Neuron (in vitro differentiated cells): ENCODE measurements at regions not wholly inside any gene's neighbourhood (a gene's known extent, or its start where the extent isn't known, plus 50 kb on each side); places are given as distances from the start of the nearest gene placed in this dataset.

Source experiments
- H2AFZ ChIP-seq: one replicate; pipeline ENCODE4 v1.6.1; 2013; ENCODE audit warnings: low read depth, mild to moderate bottlenecking, inconsistent platforms, low read length, moderate library complexity
- H3K27me3 ChIP-seq: one replicate; pipeline ENCODE4 v1.6.1; 2013; ENCODE audit warnings: low read length; ENCODE audit not compliant: insufficient read depth
- H3K36me3 ChIP-seq: one replicate; pipeline ENCODE4 v1.6.1; 2013; ENCODE audit warnings: low read length; ENCODE audit not compliant: insufficient read depth
- H3K4me1 ChIP-seq: one replicate; pipeline ENCODE4 v1.6.1; 2013; ENCODE audit warnings: low read length; ENCODE audit not compliant: insufficient read depth
- H3K4me3 ChIP-seq: 2 replicates; pipeline ENCODE4 v1.5.1; 2013; ENCODE audit warnings: mild to moderate bottlenecking, low read length, moderate library complexity
- H3K9me3 ChIP-seq: one replicate; pipeline ENCODE4 v1.6.1; 2013; ENCODE audit warnings: low read length

DNA sequence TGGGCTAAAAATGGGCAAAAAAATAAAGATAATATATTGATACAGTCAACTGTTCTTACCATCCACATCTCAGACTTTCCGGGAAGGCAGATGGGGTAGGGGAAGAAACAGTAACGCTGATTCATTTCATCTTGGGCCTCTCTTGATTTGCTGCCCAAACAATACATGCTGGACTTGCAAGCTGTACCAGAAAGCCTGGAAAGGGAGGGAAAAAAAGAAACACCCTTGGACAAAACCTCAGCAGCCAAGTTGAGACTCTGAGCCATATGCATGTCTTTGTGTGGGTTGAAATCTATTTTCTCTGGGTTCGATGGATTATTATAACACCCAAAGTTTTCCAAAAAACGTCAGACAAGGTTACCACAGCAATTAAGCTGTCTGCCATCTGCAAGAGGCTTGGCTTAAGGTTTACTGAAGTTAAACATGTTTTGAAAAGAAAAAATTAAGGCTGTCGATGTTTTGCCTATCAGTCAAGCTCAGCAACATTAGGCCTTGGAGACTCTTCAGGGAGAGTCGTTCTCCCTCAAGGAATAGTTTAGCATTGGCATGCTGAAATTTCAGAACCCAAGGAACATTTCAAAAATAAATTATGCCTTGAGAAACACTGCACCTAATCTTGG lies 71.2 kb downstream of the PSMG1 start:
- Histone ChIP-seq H3K36me3 (no peaks in the 10 kb centered on the region), H3K4me1 (no peaks in the 10 kb centered on the region), H3K27me3 (no peaks in the 10 kb centered on the region), H3K9me3 (no peaks in the 10 kb centered on the region), H3K4me3 (no peak overlapping the region), H2AFZ (no peak overlapping the region)

DNA sequence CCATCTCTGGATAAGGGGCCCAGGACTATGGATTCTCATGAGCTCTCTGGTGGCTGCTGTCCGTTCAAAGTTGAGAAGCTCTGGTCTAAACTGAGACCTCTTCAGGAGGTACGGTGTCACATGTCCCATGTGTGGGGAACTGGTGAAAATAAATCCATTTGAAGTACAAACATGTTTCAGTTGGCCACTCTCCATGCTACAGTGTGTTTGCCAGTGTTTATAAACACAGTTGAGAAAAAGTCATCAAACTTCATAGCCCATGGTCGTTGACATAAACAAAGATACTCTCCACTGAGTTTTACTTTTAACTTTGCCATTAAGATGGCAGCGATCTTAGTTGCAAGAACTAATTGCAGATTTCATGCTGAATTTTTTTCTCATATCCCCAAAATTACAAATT lies 72.8 kb downstream of the PSMG1 start:
- H2AFZ ChIP-seq: no peak overlapping the region
- no peak overlapping the region for H3K4me3 ChIP-seq
- no peaks in the 10 kb centered on the region for H3K36me3 ChIP-seq
- H3K27me3 ChIP-seq: no peaks in the 10 kb centered on the region
- no peaks in the 10 kb centered on the region for H3K4me1 ChIP-seq
- no peaks in the 10 kb centered on the region for H3K9me3 ChIP-seq

DNA sequence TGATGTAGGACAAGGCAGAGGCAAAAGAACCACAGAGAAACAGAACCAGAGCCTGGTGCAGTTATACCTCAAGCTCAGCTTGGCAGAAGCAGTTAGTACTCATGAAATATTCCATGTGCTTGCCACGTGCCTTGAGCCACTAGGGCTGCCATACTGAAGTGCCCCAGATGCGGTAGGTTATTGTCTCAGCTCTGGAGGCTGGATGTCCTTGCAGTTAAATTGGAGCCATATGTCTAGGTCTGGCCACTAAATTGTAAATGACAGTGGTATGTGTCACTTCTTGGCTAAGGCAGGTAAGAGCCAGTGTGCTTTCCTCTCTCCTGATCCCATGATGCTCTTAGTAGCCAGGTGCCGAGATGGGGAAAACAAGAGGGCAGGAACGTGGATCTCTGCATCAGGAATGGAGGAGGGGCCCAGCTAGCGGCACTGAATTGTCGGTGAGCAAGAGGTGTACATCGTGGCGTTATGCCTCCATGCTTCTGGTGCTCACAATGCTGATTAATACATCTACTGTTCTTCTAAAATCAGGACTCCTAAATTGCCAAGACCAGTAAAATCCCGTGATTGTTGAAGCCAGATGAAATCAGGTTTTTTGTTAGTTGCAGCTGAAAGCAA lies 73.5 kb downstream of the PSMG1 start:
- Histone ChIP-seq H2AFZ (no peak overlapping the region), H3K4me1 (no peaks in the 10 kb centered on the region), H3K36me3 (no peaks in the 10 kb centered on the region), H3K4me3 (no peak overlapping the region), H3K9me3 (no peaks in the 10 kb centered on the region), H3K27me3 (no peaks in the 10 kb centered on the region)

DNA sequence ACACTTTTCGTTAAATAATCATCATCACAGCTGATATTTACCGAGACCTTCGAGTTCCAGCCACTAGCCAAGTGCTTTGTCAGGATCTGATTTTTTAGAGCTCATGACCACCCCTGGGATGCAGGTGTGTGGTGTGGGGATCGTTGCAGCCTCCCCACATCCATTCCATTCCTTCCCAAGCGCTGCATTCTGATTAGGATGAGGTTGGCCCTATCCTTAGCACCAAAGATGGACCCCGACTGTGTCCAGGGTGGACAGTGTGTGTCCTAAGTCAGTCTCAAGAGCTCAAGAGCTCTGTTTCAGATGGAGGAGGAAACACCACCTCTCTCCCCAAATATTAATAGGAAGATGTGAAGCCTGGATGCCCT lies 74.1 kb downstream of the PSMG1 start:
- H2AFZ ChIP-seq: no peak overlapping the region
- no peaks in the 10 kb centered on the region for H3K27me3 ChIP-seq
- H3K4me1 ChIP-seq: no peaks in the 10 kb centered on the region
- H3K36me3 ChIP-seq: no peaks in the 10 kb centered on the region
- H3K9me3 ChIP-seq: no peaks in the 10 kb centered on the region
- H3K4me3 ChIP-seq: no peak overlapping the region

DNA sequence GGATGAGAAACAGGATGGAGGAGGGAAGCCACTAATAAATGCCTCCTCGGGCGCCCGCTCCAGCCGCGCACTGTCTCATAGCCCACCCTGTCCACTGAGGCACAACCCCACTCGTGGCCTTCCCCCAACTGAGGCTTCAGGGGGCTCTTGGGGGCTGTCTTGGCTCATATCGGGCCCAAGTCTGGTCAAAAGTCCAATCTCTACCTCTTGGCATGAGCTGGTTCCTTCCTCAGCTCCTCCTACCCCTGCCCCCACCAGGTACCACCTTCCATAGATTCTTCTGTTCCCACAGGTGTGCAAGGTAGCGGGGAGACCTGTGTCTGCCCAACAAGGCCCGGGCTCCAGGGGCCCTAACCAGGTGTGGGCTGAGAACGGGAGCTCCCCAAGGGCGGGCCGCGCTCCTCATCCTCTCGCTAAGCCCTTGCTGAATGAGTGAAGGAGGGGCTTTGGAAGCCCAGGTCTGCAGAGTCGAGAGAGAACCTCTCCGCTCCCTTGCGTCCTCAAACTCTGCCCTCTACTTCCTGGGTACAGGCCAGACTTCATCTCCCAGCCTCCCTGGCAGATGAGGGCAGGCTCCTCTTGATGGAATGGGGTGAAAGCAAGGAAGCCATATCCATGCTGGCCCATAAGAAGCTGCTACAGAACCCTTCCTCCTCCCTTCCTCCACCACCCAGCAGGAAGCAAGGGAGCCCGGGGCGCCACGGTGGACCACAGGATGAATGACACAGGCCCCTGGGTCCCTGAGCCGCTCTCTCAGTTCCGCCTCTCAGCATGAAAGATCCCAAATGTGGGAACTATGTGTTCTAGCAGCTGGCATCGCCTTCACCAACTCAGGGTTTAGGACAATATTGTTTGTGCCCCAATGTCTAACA lies 74.7 kb downstream of the PSMG1 start:
- no peaks in the 10 kb centered on the region for H3K9me3 ChIP-seq
- H3K4me3 ChIP-seq: no peak overlapping the region
- no peak overlapping the region for H2AFZ ChIP-seq
- no peaks in the 10 kb centered on the region for H3K36me3 ChIP-seq
- H3K4me1 ChIP-seq: no peaks in the 10 kb centered on the region
- H3K27me3 ChIP-seq: no peaks in the 10 kb centered on the region

DNA sequence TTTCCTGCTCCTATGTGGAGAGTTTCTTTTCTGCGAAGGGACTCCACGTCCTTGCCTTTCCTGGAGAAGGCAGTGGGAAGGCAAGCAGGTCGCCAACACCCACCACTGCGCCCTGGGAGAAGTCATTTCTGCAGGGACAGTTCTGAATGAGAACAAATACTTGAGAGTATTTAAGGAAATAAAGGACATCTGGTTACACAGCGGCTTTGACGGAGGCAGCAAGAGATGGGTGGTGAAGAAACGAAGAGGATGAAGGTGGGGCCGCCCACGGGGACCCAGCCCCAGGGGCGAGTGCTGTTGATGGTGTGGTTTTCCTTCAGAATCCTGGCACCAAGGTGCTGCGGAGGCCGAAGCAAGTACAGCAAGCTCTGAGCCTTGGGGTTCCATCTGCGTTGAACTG lies 75.5 kb downstream of the PSMG1 start:
- H2AFZ ChIP-seq: no peak overlapping the region
- H3K27me3 ChIP-seq: peaks cover 2% of the 10 kb centered on the region
- no peaks in the 10 kb centered on the region for H3K4me1 ChIP-seq
- no peaks in the 10 kb centered on the region for H3K9me3 ChIP-seq
- H3K36me3 ChIP-seq: no peaks in the 10 kb centered on the region
- no peak overlapping the region for H3K4me3 ChIP-seq

DNA sequence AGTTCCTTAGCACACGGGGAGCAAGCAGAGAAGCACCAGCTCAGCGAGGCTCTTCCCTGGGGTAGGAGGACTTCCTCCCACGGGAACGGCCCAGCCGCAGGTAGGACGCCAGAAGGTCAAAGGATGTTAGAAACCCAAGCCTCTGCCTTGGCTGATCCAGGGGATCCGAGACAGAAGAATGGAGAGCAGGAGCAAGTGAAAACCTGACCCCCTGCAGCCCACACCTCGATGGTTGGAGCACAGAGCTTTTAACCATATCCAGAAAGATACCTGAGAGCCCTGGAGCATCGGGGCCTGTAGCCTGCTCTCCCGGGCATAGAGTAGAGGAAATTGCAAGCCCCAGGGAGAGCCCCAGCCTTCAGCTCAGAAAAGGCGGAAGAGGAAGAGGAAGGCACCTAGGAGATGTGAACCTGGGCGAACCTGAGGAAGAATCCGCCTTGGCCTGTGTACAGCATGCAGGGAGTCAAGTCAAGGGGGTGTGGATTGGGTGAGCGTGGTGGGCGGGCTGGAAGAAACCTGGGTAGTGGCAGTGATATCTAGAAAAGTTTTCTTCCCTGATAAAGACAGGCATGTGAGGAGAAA lies 76.3 kb downstream of the PSMG1 start:
- H3K9me3 ChIP-seq: no peaks in the 10 kb centered on the region
- no peak overlapping the region for H3K4me3 ChIP-seq
- no peaks in the 10 kb centered on the region for H3K4me1 ChIP-seq
- H3K27me3 ChIP-seq: peaks cover 2% of the 10 kb centered on the region
- no peaks in the 10 kb centered on the region for H3K36me3 ChIP-seq
- H2AFZ ChIP-seq: no peak overlapping the region

DNA sequence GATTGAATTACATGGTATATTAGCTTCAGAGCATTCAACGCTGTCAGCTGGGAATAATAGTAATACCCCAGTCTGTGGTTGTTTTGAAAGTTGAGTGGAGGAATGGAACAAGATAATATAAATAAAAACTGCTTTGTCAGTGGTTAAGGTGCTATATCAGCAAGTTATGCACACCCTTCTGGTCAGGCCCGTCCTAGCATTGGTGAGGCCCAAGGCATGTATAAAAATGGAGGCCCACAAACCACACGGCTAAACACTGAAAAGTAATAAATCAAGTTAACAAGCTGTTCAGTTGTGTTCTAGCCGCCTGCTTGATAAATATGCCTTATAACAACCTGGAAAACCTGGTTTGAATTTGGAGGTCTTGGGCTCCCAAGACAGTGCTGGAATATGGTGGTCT lies 77.4 kb downstream of the PSMG1 start:
- Histone ChIP-seq H3K9me3 (no peaks in the 10 kb centered on the region), H3K36me3 (no peaks in the 10 kb centered on the region), H3K4me3 (no peak overlapping the region), H3K27me3 (peaks cover 2% of the 10 kb centered on the region), H3K4me1 (no peaks in the 10 kb centered on the region), H2AFZ (no peak overlapping the region)

DNA sequence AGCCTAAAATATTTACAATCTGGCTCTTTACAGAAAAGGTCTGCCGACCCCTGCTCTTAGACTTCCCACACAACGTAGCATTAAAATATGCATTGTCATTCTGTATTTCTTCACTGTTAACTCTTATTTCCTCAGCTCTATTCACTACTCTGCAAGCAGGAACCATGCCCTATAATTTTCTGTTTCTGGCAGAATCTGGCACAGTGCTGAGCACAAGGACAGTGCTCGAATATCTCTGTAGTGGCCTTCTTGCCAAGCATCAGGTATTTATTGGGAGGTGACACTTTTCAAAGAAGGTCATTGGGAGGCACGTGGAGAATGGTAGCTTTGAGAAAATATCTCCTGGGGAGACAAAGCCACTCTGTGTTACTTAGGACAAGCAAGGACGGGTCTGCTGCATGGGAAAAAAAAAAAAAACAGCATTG lies 77.9 kb downstream of the PSMG1 start:
- H3K4me1 ChIP-seq: no peaks in the 10 kb centered on the region
- no peaks in the 10 kb centered on the region for H3K36me3 ChIP-seq
- no peaks in the 10 kb centered on the region for H3K9me3 ChIP-seq
- peaks cover 2% of the 10 kb centered on the region for H3K27me3 ChIP-seq
- no peak overlapping the region for H3K4me3 ChIP-seq
- no peak overlapping the region for H2AFZ ChIP-seq

DNA sequence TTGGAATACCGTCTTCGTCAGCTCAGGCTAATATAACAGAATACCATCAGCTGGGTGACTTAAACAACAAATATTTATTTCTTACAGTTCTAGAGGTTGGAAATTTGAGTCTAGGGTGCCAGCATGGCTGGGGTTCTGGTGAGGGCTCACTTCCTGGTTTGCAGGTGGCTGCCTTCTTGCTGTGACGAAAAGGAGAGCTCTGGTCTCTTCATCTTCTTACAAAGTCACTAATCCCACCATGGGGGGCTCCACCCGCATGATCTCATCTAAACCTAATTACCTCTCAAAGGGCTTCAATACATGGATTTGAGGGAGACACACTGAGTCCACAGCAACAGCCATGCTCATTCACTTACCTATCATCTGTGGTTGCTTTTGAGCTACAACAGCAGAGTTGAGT lies 78.3 kb downstream of the PSMG1 start:
- Histone ChIP-seq H3K4me3 (no peak overlapping the region), H3K27me3 (peaks cover 2% of the 10 kb centered on the region), H2AFZ (no peak overlapping the region), H3K4me1 (no peaks in the 10 kb centered on the region), H3K36me3 (no peaks in the 10 kb centered on the region), H3K9me3 (peaks cover 2% of the 10 kb centered on the region)

DNA sequence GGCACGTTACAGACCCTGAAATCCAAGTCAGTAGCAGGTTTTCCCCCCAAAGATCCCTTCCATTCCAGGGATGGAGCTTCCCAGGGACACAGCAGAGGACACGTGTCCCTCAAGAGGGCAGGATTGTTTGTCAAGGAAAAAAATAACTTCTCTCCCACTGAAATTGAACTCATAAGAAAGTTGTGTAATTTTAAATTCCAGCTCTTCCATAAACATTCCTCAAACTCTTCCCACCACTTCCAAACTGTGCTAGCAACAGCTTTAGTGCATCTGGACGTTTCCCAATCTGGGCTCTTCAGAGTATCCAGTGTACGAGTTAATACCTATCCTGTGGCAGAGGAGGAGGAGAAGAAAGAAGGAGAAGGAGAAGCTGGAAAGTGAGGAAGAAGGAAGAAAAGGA lies 79.6 kb downstream of the PSMG1 start:
- Histone ChIP-seq H2AFZ (no peak overlapping the region), H3K27me3 (peaks cover 4% of the 10 kb centered on the region), H3K4me1 (no peaks in the 10 kb centered on the region), H3K4me3 (no peak overlapping the region), H3K36me3 (no peaks in the 10 kb centered on the region), H3K9me3 (peaks cover 2% of the 10 kb centered on the region)

DNA sequence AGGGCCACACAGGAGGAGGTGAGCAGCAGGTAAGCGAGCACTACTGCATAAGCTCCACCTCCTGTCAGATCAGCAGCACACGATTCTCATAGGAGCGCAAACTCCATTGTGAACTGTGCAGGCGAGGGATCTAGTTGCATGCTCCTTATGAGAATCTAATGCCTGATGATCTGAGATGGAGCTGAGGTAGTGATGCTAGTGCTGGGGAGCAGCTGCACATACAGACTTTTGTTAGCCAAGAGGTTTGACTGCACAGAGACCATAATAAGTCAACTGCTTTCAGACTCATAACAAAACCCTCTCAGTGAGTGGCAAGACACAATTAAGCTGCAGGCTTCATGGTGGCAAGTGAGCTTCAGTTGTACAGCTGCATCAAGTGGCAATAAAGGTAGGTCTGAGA lies 83.4 kb downstream of the PSMG1 start:
- Histone ChIP-seq H3K36me3 (no peaks in the 10 kb centered on the region), H3K4me1 (no peaks in the 10 kb centered on the region), H3K27me3 (peaks cover 5% of the 10 kb centered on the region), H3K9me3 (peaks cover 2% of the 10 kb centered on the region), H3K4me3 (no peak overlapping the region), H2AFZ (no peak overlapping the region)

DNA sequence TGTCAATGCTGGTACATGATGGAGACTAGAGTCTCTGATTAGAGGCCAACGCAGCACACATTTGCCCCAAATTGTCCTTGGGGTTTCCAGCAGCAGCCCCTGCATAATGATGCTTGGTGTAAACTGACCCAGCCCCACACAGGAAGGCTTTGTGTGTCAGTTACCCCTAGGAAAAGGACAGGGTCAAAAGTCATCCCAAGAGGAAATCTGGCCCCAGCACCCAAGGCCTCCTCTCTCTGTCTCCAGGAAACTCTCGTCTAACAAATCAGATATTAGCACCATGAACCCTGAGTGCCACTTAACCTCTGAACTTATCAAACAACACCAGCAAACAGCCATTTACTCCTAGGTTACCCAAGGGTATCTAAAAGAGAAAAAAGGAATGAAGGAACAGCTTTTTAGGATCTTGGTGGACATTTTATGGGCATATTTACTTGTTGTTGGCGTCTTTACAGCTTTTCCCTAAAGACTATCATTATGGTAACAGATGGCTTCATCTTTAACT lies 84.5 kb downstream of the PSMG1 start:
- Histone ChIP-seq H3K27me3 (peaks cover 5% of the 10 kb centered on the region), H2AFZ (no peak overlapping the region), H3K36me3 (no peaks in the 10 kb centered on the region), H3K4me1 (no peaks in the 10 kb centered on the region), H3K4me3 (no peak overlapping the region), H3K9me3 (peaks cover 2% of the 10 kb centered on the region)
